NCI-H345 (cell line): ENCODE measurements at regions not wholly inside any gene's neighbourhood (a gene's known extent, or its start where the extent isn't known, plus 50 kb on each side); places are given as distances from the start of the nearest gene placed in this dataset.

Experiments
- DNase-seq: peaks from one replicate; lab custom pipeline; 2025; lab: John Stamatoyannopoulos, UW

GRCh38 chr9:126223798-126224531 is 102.7 kb upstream of the MVB12B start:
- no peak for DNase-seq

GRCh38 chr9:126225611-126226609 is 100.7 kb upstream of the MVB12B start:
- no peak for DNase-seq

GRCh38 chr9:126226991-126227936 is 99.4 kb upstream of the MVB12B start:
- DNase-seq = no peak

- no peak for DNase-seq
Measured at GRCh38 chr9:126228111-126228780, 98.4 kb upstream of the MVB12B start.

- peak; percentile 76 for DNase-seq
Measured at GRCh38 chr9:126228781-126229444, 97.7 kb upstream of the MVB12B start.

GRCh38 chr9:126229501-126229900 is 97.1 kb upstream of the MVB12B start:
- no peak for DNase-seq

- no peak for DNase-seq
Measured at GRCh38 chr9:126230692-126231091, 95.9 kb upstream of the MVB12B start.

GRCh38 chr9:126232461-126232860 is 94.2 kb upstream of the MVB12B start:
- DNase-seq = no peak

- no peak for DNase-seq
Measured at GRCh38 chr9:126233175-126233574, 93.5 kb upstream of the MVB12B start.

GRCh38 chr9:126233913-126234525 is 92.6 kb upstream of the MVB12B start:
- no peak for DNase-seq

GRCh38 chr9:126234681-126235335 is 91.8 kb upstream of the MVB12B start:
- no peak for DNase-seq

- no peak for DNase-seq
Measured at GRCh38 chr9:126235336-126236243, 91.0 kb upstream of the MVB12B start.

- no peak for DNase-seq
Measured at GRCh38 chr9:126236273-126236672, 90.4 kb upstream of the MVB12B start.

- no peak for DNase-seq
Measured at GRCh38 chr9:126238415-126238814, 88.2 kb upstream of the MVB12B start.

GRCh38 chr9:126239515-126239914 is 87.1 kb upstream of the MVB12B start:
- DNase-seq = no peak

GRCh38 chr9:126240835-126241234 is 85.8 kb upstream of the MVB12B start:
- DNase-seq = no peak

- no peak for DNase-seq
Measured at GRCh38 chr9:126248680-126249079, 77.9 kb upstream of the MVB12B start.

GRCh38 chr9:126261584-126262356 is 64.9 kb upstream of the MVB12B start:
- DNase-seq = no peak
